ENCODE measurements at regions not wholly inside any gene's neighbourhood (a gene's known extent, or its start where the extent isn't known, plus 50 kb on each side); places are given as distances from the start of the nearest gene placed in this dataset.

GRCh38 chr6:155548576-155548975 is 92.9 kb upstream of the NOX3 start (continued):
- no peak for TF ChIP-seq REST (IDR thresholded peaks at IDR 0.05; ENCODE audit: low read depth)

- Histone ChIP-seq H3K36me3 (ENCODE audit: control insufficient read depth in 1 of 2, insufficient read depth in 2 of 2, low read length in 2 of 2) (no peaks in the 10 kb centered on the region), H3K4me2 (ENCODE audit: low read length) (no peak overlapping the region), H3K27me3 (ENCODE audit: insufficient read depth, low read length) (no peaks in the 10 kb centered on the region), H3K9ac (ENCODE audit: low read length) (no peak overlapping the region), H3K79me2 (ENCODE audit: insufficient read depth, low read length) (no peaks in the 10 kb centered on the region), H3K9me3 (ENCODE audit: control insufficient read depth in 1 of 2, insufficient read depth in 1 of 2, low read depth in 1 of 2, low read length in 2 of 2) (no peaks in the 10 kb centered on the region), H3K9me2 (ENCODE audit: insufficient read depth) (no peaks in the 10 kb centered on the region), H3K4me3 (replicated peaks in 1 of 2; ENCODE audit: low read depth in 1 of 2, low read length in 2 of 2) (no peak overlapping the region), H4K20me1 (ENCODE audit: insufficient read depth) (no peaks in the 10 kb centered on the region), H2AFZ (ENCODE audit: low read depth, low read length, poor library complexity, severe bottlenecking) (no peak overlapping the region), H3K4me1 (ENCODE audit: control insufficient read depth in 1 of 2, insufficient read depth in 2 of 2, low read length in 2 of 2) (no peaks in the 10 kb centered on the region), H3K27ac (ENCODE audit: low read depth, low read length) (no peak overlapping the region)
- CTCF ChIA-PET, result no interaction called here
- BruUV-seq (replicated peaks), result no TSS peak
- DNase-seq (ENCODE audit: low read depth, low spot score) (no peak), ATAC-seq (no peak)
- TF ChIP-seq SP1 (IDR thresholded peaks at IDR 0.05; ENCODE audit: low read depth), result no peak
- no peak for TF ChIP-seq EZH2phosphoT487 (IDR thresholded peaks at IDR 0.05; ENCODE audit: borderline replicate concordance)
- no peak for TF ChIP-seq SIN3A (IDR thresholded peaks at IDR 0.05; ENCODE audit: low read depth)
- TF ChIP-seq YY1 (IDR thresholded peaks at IDR 0.05; ENCODE audit: extremely low read depth, insufficient replicate concordance, low read depth, low read length), result no peak
- TF ChIP-seq RAD21 (IDR thresholded peaks at IDR 0.05; ENCODE audit: low read depth), result no peak
- TF ChIP-seq ELF1 (IDR thresholded peaks at IDR 0.05; ENCODE audit: borderline replicate concordance, low read depth), result no peak
- no peak for TF ChIP-seq ATF3 (IDR thresholded peaks at IDR 0.05)
- intact Hi-C loops (cut with micrococcal nuclease), result no loop called here
- RAD21 ChIA-PET (ENCODE audit: low non-redundant PET in 1 of 2, low total read pairs in 2 of 2, uncharacterized antibody in 2 of 2, unreplicated experiment in 2 of 2), result no interaction called here
- POLR2A ChIA-PET, result no interaction called here
Measured at GRCh38 chr6:155544677-155545076, 89.0 kb upstream of the NOX3 start.
